Cardiac fibroblast (primary cell): ENCODE measurements at regions not wholly inside any gene's neighbourhood (a gene's known extent, or its start where the extent isn't known, plus 50 kb on each side); places are given as distances from the start of the nearest gene placed in this dataset.
A peak's percentile ranks its signal among the peaks of the same experiment; 100 is the strongest.

Experiments
- DNase-seq, 2 donors: peaks; one replicate each; pipeline versions ENCODE4 v3.0.0 to v3.0.0-alpha.2; 2010; ENCODE audit warnings: low read depth in 2 of 2
- H3K4me3 ChIP-seq, 2 donors: replicated peaks in 1 of 2; 1 replicate in 1 of 2; 2 replicates in 1 of 2; pipeline ENCODE4 v1.5.1; 2011; ENCODE audit warnings: low read depth in 2 of 2, low read length in 2 of 2, mild to moderate bottlenecking in 2 of 2, moderate library complexity in 1 of 2
- TF ChIP-seq, protein P1 (sequence below): IDR thresholded peaks from one replicate; pipeline ENCODE4 v1.5.1; 2011; ENCODE audit warnings: low read depth, mild to moderate bottlenecking, low read length, inconsistent platforms

DNA sequence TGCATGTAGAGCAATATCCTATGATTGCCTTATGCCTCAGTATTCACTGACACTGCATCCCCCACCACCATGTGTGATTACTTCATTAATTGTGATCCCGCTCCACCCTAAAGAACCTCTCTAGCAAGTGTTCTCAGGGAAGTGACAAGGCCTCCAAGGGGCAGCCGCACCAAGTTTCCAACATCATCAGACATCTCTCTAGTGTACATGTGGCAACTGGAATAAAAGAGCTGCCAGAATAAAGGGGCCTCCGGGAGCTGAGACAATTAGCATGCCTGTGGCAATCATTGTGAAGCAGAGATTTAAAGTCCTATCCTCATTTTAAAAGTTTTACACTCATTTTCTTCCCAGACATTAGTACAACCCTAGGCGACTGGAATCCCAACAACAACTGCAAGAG lies 902.1 kb upstream of the SEMA6D start:
- TF ChIP-seq, protein P1, sequence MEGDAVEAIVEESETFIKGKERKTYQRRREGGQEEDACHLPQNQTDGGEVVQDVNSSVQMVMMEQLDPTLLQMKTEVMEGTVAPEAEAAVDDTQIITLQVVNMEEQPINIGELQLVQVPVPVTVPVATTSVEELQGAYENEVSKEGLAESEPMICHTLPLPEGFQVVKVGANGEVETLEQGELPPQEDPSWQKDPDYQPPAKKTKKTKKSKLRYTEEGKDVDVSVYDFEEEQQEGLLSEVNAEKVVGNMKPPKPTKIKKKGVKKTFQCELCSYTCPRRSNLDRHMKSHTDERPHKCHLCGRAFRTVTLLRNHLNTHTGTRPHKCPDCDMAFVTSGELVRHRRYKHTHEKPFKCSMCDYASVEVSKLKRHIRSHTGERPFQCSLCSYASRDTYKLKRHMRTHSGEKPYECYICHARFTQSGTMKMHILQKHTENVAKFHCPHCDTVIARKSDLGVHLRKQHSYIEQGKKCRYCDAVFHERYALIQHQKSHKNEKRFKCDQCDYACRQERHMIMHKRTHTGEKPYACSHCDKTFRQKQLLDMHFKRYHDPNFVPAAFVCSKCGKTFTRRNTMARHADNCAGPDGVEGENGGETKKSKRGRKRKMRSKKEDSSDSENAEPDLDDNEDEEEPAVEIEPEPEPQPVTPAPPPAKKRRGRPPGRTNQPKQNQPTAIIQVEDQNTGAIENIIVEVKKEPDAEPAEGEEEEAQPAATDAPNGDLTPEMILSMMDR = no peak
- H3K4me3 ChIP-seq = no peak overlapping the region
- DNase-seq = no peak

DNA sequence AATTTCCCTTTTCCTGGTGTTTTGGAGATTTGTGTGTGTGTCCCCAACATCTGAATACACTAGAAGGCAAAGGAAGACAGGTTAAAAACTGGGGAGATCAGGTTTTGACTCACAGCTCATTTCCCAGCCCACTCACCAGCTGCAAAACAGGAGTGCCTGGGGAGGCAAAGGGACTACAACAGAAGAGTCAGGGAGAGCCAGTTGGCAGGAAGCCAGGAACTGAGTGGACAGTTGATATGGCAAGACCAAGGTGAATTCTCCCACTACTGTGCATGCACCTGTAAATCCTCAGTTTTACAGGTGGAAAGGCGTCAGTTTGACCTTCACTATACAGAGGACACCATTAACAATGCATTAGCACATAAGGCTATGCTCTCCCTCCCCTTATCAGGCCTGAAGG lies 901.5 kb upstream of the SEMA6D start:
- DNase-seq = no peak
- H3K4me3 ChIP-seq = no peak overlapping the region
- TF ChIP-seq, protein P1 = no peak

DNA sequence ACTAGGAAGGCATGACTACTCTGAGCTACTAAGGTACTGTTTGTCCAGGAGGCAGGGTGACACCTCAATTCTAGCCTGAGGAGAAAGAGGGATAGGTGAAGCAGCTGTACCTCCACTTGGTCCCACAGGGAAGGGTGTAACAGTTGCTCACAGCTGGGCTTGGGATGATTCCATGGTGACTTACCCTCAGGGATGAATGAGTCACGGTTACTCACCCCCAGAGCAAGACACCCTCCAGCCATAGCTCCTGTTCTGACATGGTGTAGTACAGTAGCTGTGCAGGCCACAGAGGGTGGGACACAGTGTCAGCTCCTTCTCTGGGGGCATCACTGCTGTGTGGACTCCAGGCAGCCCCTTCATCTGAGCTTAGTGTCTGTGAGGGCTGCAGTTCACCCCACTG lies 868.6 kb upstream of the SEMA6D start:
- TF ChIP-seq, protein P1 = no peak
- DNase-seq = peak in 1 of 2 donors; percentile 85
- H3K4me3 ChIP-seq = no peak overlapping the region

DNA sequence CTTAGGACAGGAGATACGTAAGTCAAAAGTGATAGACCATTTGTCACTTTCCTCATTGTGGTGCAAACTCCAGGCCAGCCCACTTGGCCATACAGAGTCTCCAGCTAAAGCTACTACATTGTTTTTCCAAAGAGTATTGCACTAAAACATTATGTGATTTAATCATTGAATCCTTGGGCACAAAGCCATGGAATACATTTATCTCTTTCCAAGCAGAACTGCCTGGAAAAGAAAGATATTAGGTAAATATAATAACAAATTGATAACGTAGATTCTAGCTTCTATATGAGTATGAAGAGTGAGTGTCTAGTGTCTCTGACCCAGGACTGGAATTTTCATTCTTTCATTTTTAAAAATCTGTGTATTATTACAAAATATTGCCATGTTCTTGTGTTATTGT lies 863.7 kb upstream of the SEMA6D start:
- TF ChIP-seq, protein P1 = no peak
- H3K4me3 ChIP-seq = no peak overlapping the region
- no peak for DNase-seq

DNA sequence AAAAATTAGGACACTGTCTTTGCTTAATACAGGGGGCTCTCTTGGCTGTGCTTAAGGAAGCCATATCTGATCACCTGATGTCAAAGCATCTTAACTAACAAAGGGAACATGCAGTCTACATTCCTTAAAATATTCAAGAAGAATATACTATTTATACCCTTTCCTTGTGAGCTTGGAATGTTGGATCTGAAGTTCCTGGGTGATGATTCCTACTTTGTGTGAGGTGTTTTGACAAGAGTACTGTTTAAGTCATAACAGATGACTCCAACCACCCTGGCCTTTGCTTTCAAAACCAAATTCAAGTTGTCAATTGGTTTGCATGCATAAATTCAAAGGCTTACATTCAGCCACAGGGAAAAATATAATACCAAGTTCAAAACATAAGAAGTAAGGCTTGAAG lies 862.7 kb upstream of the SEMA6D start:
- TF ChIP-seq, protein P1 = no peak
- peak in 1 of 2 donors; percentile 40 for DNase-seq

DNA sequence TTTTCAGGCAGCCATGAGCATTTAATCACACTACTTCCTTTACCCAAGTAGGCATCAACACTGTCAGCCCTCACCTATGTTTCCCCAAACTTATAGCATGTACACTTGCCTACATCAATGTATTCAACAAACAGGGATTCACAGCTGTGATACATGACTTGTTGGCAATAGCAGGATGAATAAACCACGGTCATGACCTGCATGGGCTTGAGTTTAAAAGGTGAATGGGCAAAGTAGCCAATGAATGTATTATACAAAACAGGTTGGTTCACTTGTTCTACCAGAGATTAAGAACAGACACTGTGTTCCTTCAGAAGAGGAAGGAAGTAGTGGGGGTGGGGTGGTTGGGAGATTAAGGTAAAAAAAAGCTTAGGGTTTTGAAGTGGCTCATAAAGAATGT lies 861.9 kb upstream of the SEMA6D start:
- TF ChIP-seq, protein P1 = no peak
- no peak overlapping the region for H3K4me3 ChIP-seq
- no peak for DNase-seq

More for the DNA sequence above, 862.7 kb upstream of the SEMA6D start:
- H3K4me3 ChIP-seq = no peak overlapping the region

DNA sequence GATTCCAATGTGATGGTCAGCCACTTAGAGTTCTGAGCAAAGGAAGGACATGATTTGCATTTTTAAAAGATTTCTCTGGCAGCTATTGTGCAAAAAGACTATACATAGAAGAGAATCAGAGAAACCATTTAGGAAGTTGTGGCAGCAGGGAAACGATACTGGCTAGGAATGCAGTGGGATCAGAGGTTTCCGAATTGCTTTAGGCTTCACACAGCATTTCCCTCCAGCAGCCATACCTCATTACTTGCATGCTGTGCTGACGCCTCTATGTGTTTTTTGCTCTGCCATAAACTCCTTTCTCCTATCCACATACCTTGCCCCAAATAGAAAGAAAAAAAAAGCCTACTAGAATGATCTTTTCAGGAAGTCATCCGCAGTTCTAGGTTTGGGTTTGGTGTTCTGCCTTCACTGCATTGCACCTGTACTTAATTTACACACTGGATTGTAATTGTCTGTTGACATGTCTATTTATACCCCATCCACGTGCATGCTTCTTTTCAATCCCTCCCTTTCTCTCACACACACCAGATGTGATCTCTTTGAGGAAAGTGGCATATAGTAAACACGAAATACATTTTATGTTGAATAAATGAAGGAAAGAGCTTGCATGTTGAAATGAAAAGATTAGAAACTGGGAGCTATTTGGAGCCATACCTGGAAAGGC lies 860.3 kb upstream of the SEMA6D start:
- TF ChIP-seq, protein P1 = no peak
- H3K4me3 ChIP-seq = no peak overlapping the region
- no peak for DNase-seq
